H1 (cell line): ENCODE measurements at regions not wholly inside any gene's neighbourhood (a gene's known extent, or its start where the extent isn't known, plus 50 kb on each side); places are given as distances from the start of the nearest gene placed in this dataset.

ENCODE experiments used
- CTCF ChIA-PET: fragments of 300-600 bp; sonication (Branson Sonifier 250); formaldehyde crosslinking; loops from one replicate; lab custom pipeline; 2021; ENCODE audit not compliant: partially characterized antibody; lab: Charles Lee
- POLR2A ChIA-PET: fragments of 300-600 bp; sonication (Branson Sonifier 250); formaldehyde crosslinking; loops from one replicate; lab custom pipeline; 2021; ENCODE audit warnings: inconsistent platforms; ENCODE audit not compliant: partially characterized antibody; lab: Charles Lee
- DNase-seq, 2 experiments: peaks; one replicate each; pipeline versions ENCODE4 v3.0.0 to v3.0.0-alpha.2; 2010 to 2022; ENCODE audit warnings: low spot score in 2 of 2, low read depth in 1 of 2, mixed read lengths in 1 of 2
- FAIRE-seq: peaks from 2 replicates; lab custom pipeline; 2011; peaks lifted over from hg19 to GRCh38; lab: Jason Lieb, UNC
- H2AFZ ChIP-seq: 2 replicates; pipeline ENCODE4 v1.8.1; 2012; ENCODE audit warnings: low read length, inconsistent platforms
- H2AK5ac ChIP-seq: 2 replicates; pipeline ENCODE4 v1.6.1; 2013; ENCODE audit warnings: low read depth, low read length
- H2BK120ac ChIP-seq: replicated peaks from 2 replicates; pipeline ENCODE3; 2013; ENCODE audit warnings: low read depth, low read length, inconsistent platforms
- H2BK12ac ChIP-seq: 2 replicates; pipeline ENCODE4 v1.6.1; 2013; ENCODE audit warnings: low read depth, low read length
- H2BK15ac ChIP-seq: 2 replicates; pipeline ENCODE4 v1.6.1; 2013; ENCODE audit warnings: low read length
- H2BK20ac ChIP-seq: 2 replicates; pipeline ENCODE4 v1.6.1; 2013; ENCODE audit warnings: low read length
- H2BK5ac ChIP-seq: 2 replicates; pipeline ENCODE4 v1.6.1; 2013; ENCODE audit warnings: low read depth, low read length
- H3K14ac ChIP-seq: 2 replicates; pipeline ENCODE4 v1.6.1; 2013; ENCODE audit warnings: inconsistent platforms; ENCODE audit not compliant: insufficient read length
- H3K18ac ChIP-seq: 2 replicates; pipeline ENCODE4 v1.6.1; 2013; ENCODE audit warnings: low read length; ENCODE audit errors: extremely low read depth
- H3K23ac ChIP-seq: 2 replicates; pipeline ENCODE4 v1.6.1; 2013; ENCODE audit warnings: inconsistent platforms; ENCODE audit not compliant: insufficient read length
- H3K23me2 ChIP-seq: 2 replicates; pipeline ENCODE4 v1.6.1; 2013; ENCODE audit warnings: low read depth, low read length
- H3K27ac ChIP-seq: 2 replicates; pipeline ENCODE4 v1.6.1; 2011; ENCODE audit warnings: low read depth, low read length, inconsistent platforms
- H3K27me3 ChIP-seq, 4 experiments: replicated peaks in 1 of 4; 1 replicate in 1 of 4; 2 replicates in 3 of 4; pipeline versions ENCODE4 v1.6.1 to v1.8.1; 2011 to 2013; ENCODE audit warnings: low read length in 3 of 4, mild to moderate bottlenecking in 3 of 4, inconsistent platforms in 2 of 4, mixed read lengths in 2 of 4, moderate library complexity in 1 of 4; ENCODE audit not compliant: control insufficient read depth in 3 of 4, insufficient read depth in 3 of 4; ENCODE audit errors: extremely low read depth in 1 of 4
- H3K36me3 ChIP-seq, 4 experiments: 2 replicates each; pipeline versions ENCODE4 v1.6.1 to v1.8.1; 2011 to 2013; ENCODE audit warnings: mild to moderate bottlenecking in 4 of 4, low read length in 3 of 4, moderate library complexity in 2 of 4, control low read depth in 1 of 4, inconsistent platforms in 1 of 4; ENCODE audit not compliant: insufficient read depth in 4 of 4, control insufficient read depth in 2 of 4
- H3K4ac ChIP-seq: replicated peaks from 2 replicates; pipeline ENCODE3; 2013; ENCODE audit warnings: low read length, low read depth, mixed read lengths, inconsistent platforms; ENCODE audit not compliant: insufficient read length
- H3K4me1 ChIP-seq, 4 experiments: replicated peaks in 1 of 4; 1 replicate in 1 of 4; 2 replicates in 3 of 4; pipeline versions ENCODE4 v1.6.1 to v1.8.1; 2011 to 2013; ENCODE audit warnings: low read length in 3 of 4, inconsistent platforms in 2 of 4, mixed read lengths in 1 of 4; ENCODE audit not compliant: insufficient read depth in 4 of 4, control insufficient read depth in 3 of 4
- H3K4me2 ChIP-seq, 2 experiments: 2 replicates each; pipeline versions ENCODE4 v1.6.1 to v1.8.1; 2011 to 2013; ENCODE audit warnings: low read depth in 2 of 2, low read length in 2 of 2, control low read depth in 1 of 2, inconsistent platforms in 1 of 2, mild to moderate bottlenecking in 1 of 2; ENCODE audit not compliant: insufficient read depth in 1 of 2
- H3K4me3 ChIP-seq, 4 experiments: fragments of 200-600, 300-600 bp in 1 of 4; sonication (generic), shearing (Covaris generic), sonication (Bioruptor Twin) in 1 of 4; 2 replicates each; pipeline versions ENCODE4 v1.5.1 to v1.8.1; 2011 to 2016; ENCODE audit warnings: low read length in 4 of 4, low read depth in 3 of 4, control low read depth in 2 of 4, inconsistent platforms in 2 of 4, mild to moderate bottlenecking in 2 of 4, mixed read lengths in 1 of 4, moderate library complexity in 1 of 4; ENCODE audit not compliant: insufficient read depth in 2 of 4; ENCODE audit errors: extremely low read depth in 1 of 4
- H3K56ac ChIP-seq: replicated peaks from 2 replicates; pipeline ENCODE3; 2013; ENCODE audit warnings: low read depth, mild to moderate bottlenecking, mixed read lengths, low read length, inconsistent platforms; ENCODE audit not compliant: insufficient read length
- H3K79me1 ChIP-seq: 2 replicates; pipeline ENCODE4 v1.6.1; 2013; ENCODE audit warnings: low read depth, low read length, control low read depth
- H3K79me2 ChIP-seq, 2 experiments: 2 replicates each; pipeline versions ENCODE4 v1.6.1 to v1.8.1; 2012 to 2013; ENCODE audit warnings: low read length in 2 of 2, mild to moderate bottlenecking in 2 of 2, inconsistent platforms in 1 of 2; ENCODE audit not compliant: insufficient read depth in 2 of 2, control insufficient read depth in 1 of 2
- H3K9ac ChIP-seq, 4 experiments: replicated peaks in 1 of 4; 1 replicate in 1 of 4; 2 replicates in 3 of 4; pipeline versions ENCODE4 v1.6.1 to v1.8.1; 2011 to 2013; ENCODE audit warnings: low read depth in 3 of 4, low read length in 3 of 4, control low read depth in 2 of 4, mild to moderate bottlenecking in 2 of 4, moderate library complexity in 2 of 4, inconsistent platforms in 1 of 4; ENCODE audit errors: extremely low read depth in 1 of 4
- H3K9me3 ChIP-seq, 2 experiments: 2 replicates each; pipeline versions ENCODE4 v1.6.1 to v1.8.1; 2012 to 2013; ENCODE audit warnings: mild to moderate bottlenecking in 2 of 2, moderate library complexity in 2 of 2, control low read depth in 1 of 2, inconsistent platforms in 1 of 2, low read depth in 1 of 2, low read length in 1 of 2, mixed read lengths in 1 of 2; ENCODE audit not compliant: insufficient read depth in 2 of 2
- H4K20me1 ChIP-seq, 2 experiments: replicated peaks in 1 of 2; 2 replicates each; pipeline versions ENCODE3 to v1.8.1; 2011 to 2013; ENCODE audit warnings: inconsistent platforms in 2 of 2, low read length in 2 of 2, mild to moderate bottlenecking in 1 of 2; ENCODE audit not compliant: insufficient read depth in 2 of 2, control insufficient read depth in 1 of 2
- H4K5ac ChIP-seq: 2 replicates; pipeline ENCODE4 v1.6.1; 2013; ENCODE audit warnings: low read length, low read depth, mixed read lengths, inconsistent platforms; ENCODE audit not compliant: insufficient read length
- H4K8ac ChIP-seq: 2 replicates; pipeline ENCODE4 v1.8.0; 2013; ENCODE audit warnings: mild to moderate bottlenecking, moderate library complexity, low read length, inconsistent platforms; ENCODE audit not compliant: insufficient read depth; ENCODE audit errors: extremely low read depth
- H4K91ac ChIP-seq: replicated peaks from 2 replicates; pipeline ENCODE3; 2013; ENCODE audit warnings: low read length, mixed read lengths, inconsistent platforms; ENCODE audit not compliant: insufficient read length
- KDM1A ChIP-seq: fragments of 200-600, 300-600 bp; sonication (generic); IDR thresholded peaks from 2 replicates; pipeline ENCODE4 v1.7.1; 2016; ENCODE audit warnings: mild to moderate bottlenecking, low read length, borderline replicate concordance
- MAFK ChIP-seq: IDR thresholded peaks from 2 replicates; pipeline ENCODE4 v1.6.1; 2012; ENCODE audit warnings: low read depth, mild to moderate bottlenecking, improper control_type of control experiment, low read length
- NRF1 ChIP-seq: IDR thresholded peaks from 2 replicates; pipeline ENCODE4 v1.6.1; 2011; ENCODE audit warnings: mild to moderate bottlenecking, low read depth, low read length, improper control_type of control experiment
- SIX5 ChIP-seq: IDR thresholded peaks from 2 replicates; pipeline ENCODE4 v1.6.1; 2011; ENCODE audit warnings: mild to moderate bottlenecking, low read depth, low read length
- WGBS, 2 experiments: shearing (Covaris generic) in 1 of 2; methylation state at CpG; one replicate each; pipeline versions ENCODE4 v1.1.6 to v1.1.7; 2013 to 2015; ENCODE audit warnings: low lambda C conversion rate in 2 of 2, mixed read lengths in 2 of 2, inconsistent platforms in 1 of 2, low coverage in 1 of 2, missing lambda C conversion rate in 1 of 2; ENCODE audit not compliant: insufficient replicate concordance in 2 of 2, insufficient coverage in 1 of 2, insufficient read length in 1 of 2; ENCODE audit errors: extremely low coverage in 1 of 2, missing lambda C conversion rate in 1 of 2; 5-methylcytosine and 5-hydroxymethylcytosine counted together

DNA sequence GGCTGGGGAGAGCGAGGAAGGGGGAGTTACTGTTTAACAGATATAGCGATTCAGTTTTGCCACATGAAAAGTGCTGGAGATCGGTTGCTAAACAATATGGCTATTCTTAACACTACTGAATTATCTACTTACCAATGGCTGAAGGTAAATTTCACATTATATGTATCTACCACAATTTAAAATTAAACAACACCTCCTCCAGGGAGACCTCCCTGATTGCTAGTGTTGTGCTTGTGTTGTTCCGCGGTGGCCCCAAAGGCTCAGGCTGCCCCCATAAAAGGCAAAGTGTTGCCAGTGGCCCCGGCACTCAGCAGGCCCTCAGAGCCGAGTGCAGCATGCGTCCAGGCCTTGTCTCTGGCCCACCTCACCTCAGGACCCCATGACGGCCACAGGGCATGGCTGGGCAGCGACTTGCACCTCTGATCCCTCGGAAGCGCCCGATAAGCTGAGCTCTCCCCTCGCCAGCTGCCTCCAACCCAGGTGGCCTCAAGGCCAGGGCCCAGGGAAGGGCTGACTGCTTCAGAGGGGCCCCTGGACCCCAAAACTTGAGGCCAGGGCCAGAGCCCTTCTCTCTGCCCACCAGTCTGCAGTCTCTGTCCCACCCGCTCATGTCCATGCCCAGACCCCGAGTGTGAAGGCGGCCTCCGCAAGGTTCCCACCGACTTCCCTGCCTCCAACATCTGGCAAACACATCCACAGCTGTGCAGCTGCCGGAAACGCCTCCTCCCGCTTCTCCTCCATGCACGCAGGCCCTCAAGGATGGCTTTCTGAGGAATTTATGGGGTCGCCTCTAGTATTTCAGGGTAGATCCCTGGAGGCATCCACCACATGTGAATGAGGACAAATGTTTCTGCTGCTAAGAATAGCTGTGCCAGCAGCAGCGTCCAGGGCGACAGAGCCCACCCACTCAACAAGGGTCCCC is 60.0 kb downstream of the NCOR2 start:
- Histone ChIP-seq H2AFZ (no peak overlapping the region), H3K4me1 (peaks cover 2 to 76% (median 54%) of the 10 kb centered on the region in 4 experiments), H3K4me2 (no peak overlapping the region), H3K4me3 (no peak overlapping the region), H3K9me3 (no peaks in the 10 kb centered on the region), H3K79me1 (peaks cover 44% of the 10 kb centered on the region), H3K56ac (no peak overlapping the region), H4K5ac (no peak overlapping the region), H3K23me2 (peaks cover 4% of the 10 kb centered on the region; the same call in 1 of the 2 replicates), H2BK12ac (peak overlapping the region; percentile 75), H2AK5ac (peak overlapping the region; percentile 93), H2BK5ac (peak overlapping the region; percentile 75; the same call in 1 of the 2 replicates), H3K36me3 (peaks cover 0 to 6% (median 0%) of the 10 kb centered on the region in 4 experiments; a peak in 1 of 8 replicates), H2BK15ac (no peak overlapping the region; the same call in 1 of the 2 replicates), H4K20me1 (peaks cover 31 to 42% of the 10 kb centered on the region in 2 experiments), H3K9ac (no peak overlapping the region), H3K14ac (no peak overlapping the region), H3K4ac (no peak overlapping the region), H2BK20ac (no peak overlapping the region), H4K8ac (peak overlapping the region; percentile 17; the same call in 1 of the 2 replicates), H3K27ac (0 out of 2 replicates have a peak overlapping the region, but pooled peaks have one; percentile 19), H4K91ac (peak overlapping the region; percentile 12), H3K23ac (no peak overlapping the region), H3K79me2 (peaks cover 10 to 100% of the 10 kb centered on the region in 2 experiments), H3K18ac (peak overlapping the region; percentile 60; the same call in 1 of the 2 replicates), H2BK120ac (no peak overlapping the region), H3K27me3 (no peaks in the 10 kb centered on the region)
- ChIA-PET CTCF (interaction anchor here (0.6 to 5.5 kb wide), 17 partner anchors 7 to 264 kb away, joined by 3 to 39 read pairs (median 3); no protein-coding TSS in a partner anchor), POLR2A (interaction anchor here (1.0 to 2.1 kb wide), 6 partner anchors 8 to 52 kb away, joined by 3 to 7 read pairs (median 3); no protein-coding TSS in a partner anchor)
- WGBS, 2 experiments, result 86% methylated on average over 23 of the region's 26 CpGs; no CpG with 5 or more reads in 1 of the 2 experiments
- no peak for FAIRE-seq
- DNase-seq, result no peak
- TF ChIP-seq NRF1 (no peak), SIX5 (no peak), MAFK (no peak), KDM1A (peak; percentile 40; the same call in 1 of the 2 replicates)
